Thyroid gland (tissue), 4 donors: ENCODE measurements at regions not wholly inside any gene's neighbourhood (a gene's known extent, or its start where the extent isn't known, plus 50 kb on each side); places are given as distances from the start of the nearest gene placed in this dataset.

Experiments
- CTCF ChIP-seq, 6 experiments: fragments of 200-600 bp in 3 of 6; fragments of 450-650 bp in 3 of 6; sonication (generic) in 3 of 6; IDR thresholded peaks; one replicate each; pipeline ENCODE4 v1.5.1; 2016 to 2019; ENCODE audit warnings: antibody characterized with exemption in 6 of 6, mild to moderate bottlenecking in 2 of 6, inconsistent platforms in 1 of 6, moderate library complexity in 1 of 6
- POLR2A ChIP-seq, 2 donors: fragments of 450-650 bp; IDR thresholded peaks; one replicate each; pipeline ENCODE4 v1.6.1; 2017; ENCODE audit warnings: antibody characterized with exemption in 2 of 2, mild to moderate bottlenecking in 2 of 2, moderate library complexity in 1 of 2

GRCh38 chr9:118896324-118897000 is 472.8 kb downstream of the BRINP1 start:
- TF ChIP-seq CTCF (IDR thresholded peaks at IDR 0.05) (no peak), POLR2A (IDR thresholded peaks at IDR 0.05) (no peak)
